HG03064 (cell line): ENCODE measurements at regions not wholly inside any gene's neighbourhood (a gene's known extent, or its start where the extent isn't known, plus 50 kb on each side); places are given as distances from the start of the nearest gene placed in this dataset.

Source experiments
- ATAC-seq: cut with Tn5 transposase; IDR thresholded peaks from one replicate; pipeline ENCODE4 v1.9.1; 2021; ENCODE audit warnings: low read depth; ENCODE audit not compliant: unreplicated experiment

- no peak for ATAC-seq
Measured at GRCh38 chr5:9864791-9865190, 234.6 kb upstream of the TAS2R1 start.

DNA sequence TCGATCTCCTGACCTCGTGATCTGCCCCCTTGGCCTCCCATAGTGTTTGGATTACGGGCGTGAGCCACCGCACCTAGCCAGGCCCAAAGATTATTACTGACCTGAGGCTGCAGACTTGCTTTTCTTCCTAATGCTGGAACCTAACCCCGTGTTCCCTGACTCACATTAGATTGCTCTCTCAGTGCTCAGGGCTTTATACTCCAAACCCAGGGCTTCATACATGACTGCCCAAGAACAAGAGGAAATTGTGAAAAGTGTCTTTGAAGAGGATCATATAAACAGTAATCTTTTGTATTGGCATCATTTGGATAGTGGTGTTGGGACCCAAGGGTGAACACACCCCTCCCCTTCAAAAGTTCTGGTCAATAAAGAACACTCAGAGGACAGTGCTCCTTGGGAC lies 233.3 kb upstream of the TAS2R1 start:
- ATAC-seq = no peak

GRCh38 chr5:9861666-9862256 lies 231.6 kb upstream of the TAS2R1 start:
- no peak for ATAC-seq

- ATAC-seq = no peak
Measured at GRCh38 chr5:9859808-9860207, 229.7 kb upstream of the TAS2R1 start.

GRCh38 chr5:9858043-9858442 lies 227.9 kb upstream of the TAS2R1 start:
- ATAC-seq = no peak

DNA sequence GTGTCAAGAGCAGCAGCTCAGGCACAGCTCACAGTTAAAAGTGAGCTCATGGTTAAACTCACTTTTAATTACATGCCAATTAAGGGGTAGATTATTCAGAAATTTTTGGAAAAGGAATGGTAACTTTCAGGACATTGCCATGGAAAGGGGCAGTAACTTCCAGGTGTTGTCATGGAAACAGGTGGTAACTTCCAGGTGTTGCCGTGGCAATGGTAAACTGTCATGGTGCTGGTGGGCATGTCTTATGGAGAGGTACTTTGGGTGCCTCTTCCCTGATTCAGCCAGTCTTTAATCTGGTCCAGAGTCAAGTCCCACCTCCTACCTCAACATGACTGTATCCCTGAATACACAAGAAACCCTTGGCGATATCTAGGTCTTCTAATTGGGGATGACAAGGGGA lies 223.2 kb upstream of the TAS2R1 start:
- ATAC-seq = no peak

DNA sequence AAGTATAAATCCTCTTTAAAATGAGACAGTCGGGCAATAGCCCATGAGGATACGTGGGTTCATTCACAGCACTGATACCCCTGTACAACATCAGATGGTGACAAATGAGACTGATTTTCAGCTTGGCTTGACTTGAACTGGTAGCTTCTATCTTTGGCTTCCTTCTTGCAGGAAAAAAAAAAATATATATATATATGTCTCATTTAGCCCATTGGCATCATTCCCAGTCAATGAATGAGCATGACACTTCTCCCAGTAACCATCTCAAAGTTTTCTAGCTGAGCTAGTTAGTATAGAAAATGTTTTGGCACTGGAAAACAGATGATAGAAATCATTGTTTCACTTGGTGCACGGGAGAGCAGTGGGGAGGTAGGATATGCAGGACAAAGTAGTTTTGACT lies 222.5 kb upstream of the TAS2R1 start:
- no peak for ATAC-seq

- no peak for ATAC-seq
Measured at GRCh38 chr5:9851458-9851857, 221.3 kb upstream of the TAS2R1 start.

GRCh38 chr5:9850456-9850855 lies 220.3 kb upstream of the TAS2R1 start:
- no peak for ATAC-seq

GRCh38 chr5:9847631-9848030 lies 217.5 kb upstream of the TAS2R1 start:
- ATAC-seq = no peak

- no peak for ATAC-seq
Measured at GRCh38 chr5:9845185-9845584, 215.0 kb upstream of the TAS2R1 start.

- no peak for ATAC-seq
Measured at GRCh38 chr5:9841516-9842170, 211.5 kb upstream of the TAS2R1 start.

- ATAC-seq = no peak
Measured at GRCh38 chr5:9838916-9839315, 208.8 kb upstream of the TAS2R1 start.

- no peak for ATAC-seq
Measured at GRCh38 chr5:9834871-9835770, 205.0 kb upstream of the TAS2R1 start.

DNA sequence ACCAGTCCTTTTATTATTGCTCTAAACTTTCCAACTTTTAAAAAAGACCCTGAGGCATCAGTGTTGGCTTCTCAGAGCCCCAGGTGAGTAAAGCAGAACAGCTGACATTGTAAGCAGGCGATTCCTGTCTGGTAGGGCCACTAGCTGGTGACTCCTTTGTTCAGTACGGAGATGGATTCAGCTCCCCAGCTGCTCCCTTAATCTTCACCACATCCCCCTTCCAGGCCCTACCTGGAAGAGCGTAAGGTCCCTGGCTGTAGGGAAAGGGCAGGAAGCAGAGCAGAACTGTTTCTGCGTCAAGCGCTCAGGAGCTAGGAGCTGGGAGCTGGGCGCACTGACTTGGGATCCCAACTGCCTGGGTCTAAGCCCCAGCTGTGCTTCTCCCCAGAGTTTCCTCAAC lies 203.7 kb upstream of the TAS2R1 start:
- no peak for ATAC-seq

DNA sequence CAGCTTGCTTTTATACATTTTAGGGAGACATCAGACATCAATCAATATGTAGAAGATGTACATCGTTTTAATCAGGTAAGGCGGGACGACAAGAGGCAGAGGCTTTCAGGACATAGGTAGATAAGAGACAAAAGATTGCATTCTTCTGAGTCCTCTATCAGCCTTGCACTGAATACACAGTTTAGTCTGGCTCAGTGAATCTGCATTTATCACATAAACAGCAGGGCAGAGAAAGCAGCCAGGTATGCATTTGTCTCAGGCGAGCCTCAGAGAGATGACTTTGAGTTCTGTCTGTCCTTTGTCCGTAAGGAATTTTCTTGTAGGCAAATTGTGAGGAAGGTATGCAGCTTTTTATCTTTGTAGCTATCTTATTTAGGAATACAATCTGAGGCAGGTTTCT lies 202.8 kb upstream of the TAS2R1 start:
- no peak for ATAC-seq

GRCh38 chr5:9831823-9832222 lies 201.7 kb upstream of the TAS2R1 start:
- no peak for ATAC-seq

DNA sequence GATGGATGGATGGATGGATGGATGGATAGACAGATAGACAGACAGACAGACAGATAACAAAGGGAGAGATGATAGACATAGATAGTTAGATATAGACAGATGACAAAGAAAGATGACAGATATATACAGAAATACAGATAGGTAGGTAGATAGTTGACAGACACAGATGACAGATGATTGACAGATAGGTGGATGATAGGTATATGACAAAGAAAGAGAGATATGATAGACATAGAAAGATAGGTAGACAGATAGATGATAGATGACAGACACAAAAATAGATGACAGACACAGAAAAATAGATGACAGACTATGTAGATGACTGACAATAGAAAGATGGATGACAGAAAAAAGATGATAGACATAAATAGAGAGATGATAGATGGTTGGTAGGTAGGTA lies 200.0 kb upstream of the TAS2R1 start:
- no peak for ATAC-seq

- ATAC-seq = no peak
Measured at GRCh38 chr5:9829621-9830020, 199.5 kb upstream of the TAS2R1 start.

- no peak for ATAC-seq
Measured at GRCh38 chr5:9820691-9821449, 190.7 kb upstream of the TAS2R1 start.

DNA sequence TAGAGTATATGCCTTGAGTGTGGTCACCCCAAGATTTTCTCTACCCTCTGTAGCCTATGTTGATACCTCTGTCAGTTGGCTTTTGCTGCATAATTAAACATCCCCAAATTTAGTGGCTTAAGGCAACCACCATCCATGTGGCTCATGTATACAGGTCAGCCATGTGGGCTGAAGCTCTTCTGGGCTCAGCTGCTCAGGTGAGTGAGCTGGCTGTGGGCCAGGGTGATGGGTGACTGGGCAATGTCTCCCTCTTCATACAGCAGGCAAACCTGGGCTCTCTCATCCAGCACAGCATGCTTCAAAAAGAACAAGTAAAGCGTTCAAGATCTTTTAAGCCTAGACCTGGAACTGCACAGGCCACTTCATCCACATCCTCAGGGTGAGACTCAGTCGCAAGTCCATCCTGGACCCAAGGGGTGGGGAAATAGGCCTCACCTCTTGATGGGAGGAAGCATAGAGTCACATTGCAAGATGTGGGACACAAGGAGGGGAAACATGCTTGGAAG lies 188.2 kb upstream of the TAS2R1 start:
- ATAC-seq = no peak
